ENCODE measurements at regions not wholly inside any gene's neighbourhood (a gene's known extent, or its start where the extent isn't known, plus 50 kb on each side); places are given as distances from the start of the nearest gene placed in this dataset.
"Not testable (repeated sequence)": the region's sequence is repeated elsewhere in the genome, so short reads cannot be mapped to it uniquely, and the experiment has no call there.

GRCh38 chr2:118791483-118791882 lies 56.0 kb downstream of the EN1 start:
- no peak for DNase-seq

- DNase-seq, result no peak
Observed at GRCh38 chr2:118786746-118787145, 60.7 kb downstream of the EN1 start.

- no peak for DNase-seq
Observed at GRCh38 chr2:118784860-118785259, 62.6 kb downstream of the EN1 start.

- DNase-seq, result no peak
Observed at GRCh38 chr2:118779362-118779761, 68.1 kb downstream of the EN1 start.

- no peak for DNase-seq
Observed at GRCh38 chr2:118774458-118775133, 72.9 kb downstream of the EN1 start.

GRCh38 chr2:118773826-118774225 lies 73.6 kb downstream of the EN1 start:
- DNase-seq, result no peak

- DNase-seq, result no peak
Observed at GRCh38 chr2:118772487-118773200, 74.8 kb downstream of the EN1 start.

GRCh38 chr2:118769707-118770400 lies 77.6 kb downstream of the EN1 start:
- no peak for DNase-seq

GRCh38 chr2:118766871-118767270 lies 80.6 kb downstream of the EN1 start:
- no peak for DNase-seq

- DNase-seq, result no peak
Observed at GRCh38 chr2:118764855-118765254, 82.6 kb downstream of the EN1 start.

GRCh38 chr2:118763797-118764196 lies 83.7 kb downstream of the EN1 start:
- DNase-seq, result no peak

GRCh38 chr2:118762290-118762689 lies 85.2 kb downstream of the EN1 start:
- DNase-seq, result no peak

GRCh38 chr2:118761771-118762170 lies 85.7 kb downstream of the EN1 start:
- DNase-seq, result no peak

- DNase-seq, result no peak
Observed at GRCh38 chr2:118755901-118756300, 91.5 kb downstream of the EN1 start.

- DNase-seq, result no peak
Observed at GRCh38 chr2:118755384-118755783, 92.1 kb downstream of the EN1 start.

- no peak for DNase-seq
Observed at GRCh38 chr2:118752762-118753429, 94.6 kb downstream of the EN1 start.

GRCh38 chr2:118750959-118751565 lies 96.4 kb downstream of the EN1 start:
- DNase-seq, result no peak

- no peak for DNase-seq
Observed at GRCh38 chr2:118748245-118748885, 99.1 kb downstream of the EN1 start.

- no peak for DNase-seq
Observed at GRCh38 chr2:118747637-118748036, 99.8 kb downstream of the EN1 start.

GRCh38 chr2:118747066-118747465 lies 100.4 kb downstream of the EN1 start:
- DNase-seq, result no peak

GRCh38 chr2:118744682-118745181 lies 102.7 kb downstream of the EN1 start:
- not testable (repeated sequence) for DNase-seq

All from NCI-H446 (cell line).